GM12864 (cell line): ENCODE measurements at regions not wholly inside any gene's neighbourhood (a gene's known extent, or its start where the extent isn't known, plus 50 kb on each side); places are given as distances from the start of the nearest gene placed in this dataset.

Experiments used
- DNase-seq: peaks from one replicate; pipeline ENCODE4 v3.0.0-alpha.2; 2011; ENCODE audit warnings: low read depth
- H3K4me3 ChIP-seq: 2 replicates; pipeline ENCODE4 v1.5.1; 2011; ENCODE audit warnings: mild to moderate bottlenecking, low read depth, low read length, control low read depth
- CTCF ChIP-seq: IDR thresholded peaks from 2 replicates; pipeline ENCODE4 v1.5.1; 2011; ENCODE audit warnings: low read depth, mild to moderate bottlenecking, moderate library complexity, low read length, control low read depth, inconsistent platforms; ENCODE audit errors: missing control alignments

GRCh38 chr12:115657081-115658013 lies 620.1 kb downstream of the MED13L start:
- DNase-seq: no peak
- H3K4me3 ChIP-seq: no peak overlapping the region
- no peak for TF ChIP-seq CTCF

GRCh38 chr12:115650026-115650425 lies 627.5 kb downstream of the MED13L start:
- no peak overlapping the region for H3K4me3 ChIP-seq
- TF ChIP-seq CTCF: no peak
- no peak for DNase-seq

DNA sequence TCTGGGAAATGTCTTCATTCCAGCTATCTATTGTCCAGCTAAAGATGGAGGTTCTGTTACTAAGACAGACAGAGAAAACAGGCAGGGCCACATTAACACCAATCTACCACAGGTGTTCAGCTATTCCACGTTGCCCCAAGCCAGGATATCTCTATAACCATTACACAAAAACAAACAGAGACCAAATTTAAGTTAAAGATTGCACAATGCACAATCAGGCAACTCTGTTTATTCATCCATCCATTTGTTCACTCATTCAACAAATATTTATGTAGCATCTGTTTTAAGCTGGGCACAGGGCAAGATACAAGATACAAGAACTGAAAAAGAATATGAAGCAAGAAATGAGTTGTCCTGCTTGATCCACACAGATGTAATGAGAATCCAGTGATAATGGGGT lies 629.0 kb downstream of the MED13L start:
- TF ChIP-seq CTCF: no peak
- DNase-seq: no peak
- no peak overlapping the region for H3K4me3 ChIP-seq

DNA sequence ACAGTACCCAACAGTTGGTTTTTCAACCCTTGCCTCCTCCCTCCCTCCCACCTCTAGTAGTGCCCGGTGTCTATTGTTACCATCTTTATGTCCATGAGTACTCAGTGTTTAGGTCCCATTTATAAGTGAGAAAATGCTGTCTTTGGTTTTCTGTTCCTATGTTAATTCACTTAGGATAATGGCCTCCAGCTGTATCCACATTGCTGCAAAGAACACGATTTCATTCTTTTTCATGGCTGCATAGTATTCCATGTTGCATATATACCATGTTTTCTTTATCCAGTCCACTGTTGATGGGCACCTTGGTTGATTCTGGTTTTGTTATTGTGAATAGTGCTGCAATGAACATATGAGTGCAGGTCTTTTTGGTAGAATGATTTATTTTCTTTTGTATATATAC lies 631.3 kb downstream of the MED13L start:
- no peak overlapping the region for H3K4me3 ChIP-seq
- DNase-seq: no peak

GRCh38 chr12:115640929-115641328 lies 636.6 kb downstream of the MED13L start:
- no peak for DNase-seq
- no peak for TF ChIP-seq CTCF
- H3K4me3 ChIP-seq: no peak overlapping the region

More for the DNA sequence above, 631.3 kb downstream of the MED13L start:
- no peak for TF ChIP-seq CTCF

- no peak for TF ChIP-seq CTCF
- no peak for DNase-seq
Measured at GRCh38 chr12:115639648-115640012, 637.9 kb downstream of the MED13L start.

More at GRCh38 chr12:115639648-115640012, 637.9 kb downstream of the MED13L start:
- no peak overlapping the region for H3K4me3 ChIP-seq
